Endodermal cell (in vitro differentiated cells): ENCODE measurements at regions not wholly inside any gene's neighbourhood (a gene's known extent, or its start where the extent isn't known, plus 50 kb on each side); places are given as distances from the start of the nearest gene placed in this dataset.

ENCODE experiments used
- DNase-seq: peaks from one replicate; pipeline ENCODE4 v3.0.0-alpha.2; 2017
- H3K27ac ChIP-seq: 2 replicates; pipeline ENCODE4 v1.5.1; 2013; ENCODE audit warnings: mild to moderate bottlenecking, low read depth, low read length, moderate library complexity
- H3K27me3 ChIP-seq: 2 replicates; pipeline ENCODE4 v1.6.1; 2013; ENCODE audit warnings: mild to moderate bottlenecking, low read length, moderate library complexity; ENCODE audit not compliant: insufficient read depth, control insufficient read depth, poor library complexity, severe bottlenecking
- H3K36me3 ChIP-seq: 2 replicates; pipeline ENCODE4 v1.7.0; 2013; ENCODE audit warnings: mild to moderate bottlenecking, low read length, moderate library complexity; ENCODE audit not compliant: control insufficient read depth, insufficient read depth
- H3K4me1 ChIP-seq: one replicate; pipeline ENCODE4 v1.7.0; 2013; ENCODE audit warnings: low read length; ENCODE audit not compliant: control insufficient read depth, insufficient read depth
- H3K4me3 ChIP-seq: 2 replicates; pipeline ENCODE4 v1.5.1; 2013; ENCODE audit warnings: mild to moderate bottlenecking, low read length, moderate library complexity
- H3K9ac ChIP-seq: 2 replicates; pipeline ENCODE4 v1.6.1; 2013; ENCODE audit warnings: mild to moderate bottlenecking, low read length, moderate library complexity; ENCODE audit not compliant: poor library complexity, severe bottlenecking; ENCODE audit errors: extremely low read depth
- H3K9me3 ChIP-seq: 2 replicates; pipeline ENCODE4 v1.6.1; 2013; ENCODE audit warnings: mild to moderate bottlenecking, low read length, moderate library complexity; ENCODE audit not compliant: control insufficient read depth
- H3K27ac Mint-ChIP-seq: 2 replicates; pipeline ENCODE4 v1.8.0; 2020; ENCODE audit warnings: mixed read lengths
- H3K27me3 Mint-ChIP-seq: 2 replicates; pipeline ENCODE4 v1.8.0; 2021; ENCODE audit warnings: mild to moderate bottlenecking, mixed read lengths; ENCODE audit not compliant: insufficient read depth
- H3K36me3 Mint-ChIP-seq: 2 replicates; pipeline ENCODE4 v1.8.0; 2020; ENCODE audit warnings: low read depth, mixed read lengths
- H3K4me1 Mint-ChIP-seq: 2 replicates; pipeline ENCODE4 v1.8.0; 2020; ENCODE audit warnings: mixed read lengths
- H3K4me3 Mint-ChIP-seq: 2 replicates; pipeline ENCODE4 v1.8.0; 2020; ENCODE audit warnings: mild to moderate bottlenecking, moderate library complexity, mixed read lengths
- H3K9me3 Mint-ChIP-seq: 2 replicates; pipeline ENCODE4 v1.8.0; 2020; ENCODE audit warnings: mild to moderate bottlenecking, mixed read lengths
- CTCF ChIP-seq: fragments of 200-600 bp; sonication (generic); conservative IDR thresholded peaks from 2 replicates; pipeline ENCODE4 v1.5.0; 2021; ENCODE audit warnings: antibody characterized with exemption, mild to moderate bottlenecking
- WGBS, 2 experiments: methylation state at CpG; one replicate each; pipeline versions ENCODE4 v1.1.5 to v1.1.7; 2013; ENCODE audit warnings: missing lambda C conversion rate in 2 of 2, mixed read lengths in 1 of 2; ENCODE audit not compliant: insufficient coverage in 1 of 2, insufficient read length in 1 of 2; 5-methylcytosine and 5-hydroxymethylcytosine counted together

GRCh38 chr20:52914870-52915269, 57.3 kb upstream of the TSHZ2 start:
- 78 to 88% methylated on average over 1 to 2 of the region's 2 CpGs for WGBS, 2 experiments
- Histone ChIP-seq H3K4me3 (no peak overlapping the region), H3K4me1 (no peaks in the 10 kb centered on the region), H3K27ac (no peak overlapping the region), H3K36me3 (no peaks in the 10 kb centered on the region), H3K9me3 (no peaks in the 10 kb centered on the region), H3K9ac (no peak overlapping the region), H3K27me3 (no peaks in the 10 kb centered on the region)
- no peak for TF ChIP-seq CTCF
- H3K4me1 Mint-ChIP-seq = no peaks in the 10 kb centered on the region
- no peaks in the 10 kb centered on the region for H3K36me3 Mint-ChIP-seq
- H3K27ac Mint-ChIP-seq = no peak overlapping the region
- no peaks in the 10 kb centered on the region for H3K27me3 Mint-ChIP-seq
- H3K9me3 Mint-ChIP-seq = peaks cover 11% of the 10 kb centered on the region
- DNase-seq = no peak
- H3K4me3 Mint-ChIP-seq = no peak overlapping the region

- Mint-ChIP-seq H3K4me3 (no peak overlapping the region), H3K9me3 (peaks cover 11% of the 10 kb centered on the region), H3K27me3 (peaks cover 3% of the 10 kb centered on the region), H3K4me1 (no peaks in the 10 kb centered on the region), H3K27ac (no peak overlapping the region), H3K36me3 (no peaks in the 10 kb centered on the region)
- no peak overlapping the region for H3K27ac ChIP-seq
- WGBS, 2 experiments = 87 to 90% methylated on average over 2 to 3 of the region's 3 CpGs
- no peaks in the 10 kb centered on the region for H3K4me1 ChIP-seq
- H3K4me3 ChIP-seq = no peak overlapping the region
- H3K36me3 ChIP-seq = no peaks in the 10 kb centered on the region
- no peak overlapping the region for H3K9ac ChIP-seq
- DNase-seq = no peak
- no peaks in the 10 kb centered on the region for H3K9me3 ChIP-seq
- no peak for TF ChIP-seq CTCF
- H3K27me3 ChIP-seq = no peaks in the 10 kb centered on the region
These were observed 58.3 kb upstream of the TSHZ2 start for GRCh38 chr20:52913650-52914387.

GRCh38 chr20:52905241-52905994, 66.7 kb upstream of the TSHZ2 start:
- no peaks in the 10 kb centered on the region for H3K9me3 Mint-ChIP-seq
- Histone ChIP-seq H3K9ac (no peak overlapping the region), H3K27ac (no peak overlapping the region), H3K9me3 (no peaks in the 10 kb centered on the region), H3K27me3 (no peaks in the 10 kb centered on the region), H3K36me3 (no peaks in the 10 kb centered on the region), H3K4me3 (no peak overlapping the region), H3K4me1 (no peaks in the 10 kb centered on the region)
- DNase-seq = peak; percentile 60
- H3K27ac Mint-ChIP-seq = no peak overlapping the region
- 85 to 95% methylated on average over 2 to 7 of the region's 8 CpGs for WGBS, 2 experiments
- no peak overlapping the region for H3K4me3 Mint-ChIP-seq
- H3K36me3 Mint-ChIP-seq = no peaks in the 10 kb centered on the region
- peaks cover 2% of the 10 kb centered on the region for H3K4me1 Mint-ChIP-seq
- peaks cover 9% of the 10 kb centered on the region for H3K27me3 Mint-ChIP-seq
- TF ChIP-seq CTCF = no peak
